Epithelial cell of esophagus (primary cell): ENCODE measurements at regions not wholly inside any gene's neighbourhood (a gene's known extent, or its start where the extent isn't known, plus 50 kb on each side); places are given as distances from the start of the nearest gene placed in this dataset.

Source experiments
- DNase-seq: peaks from one replicate; pipeline ENCODE4 v3.0.0; 2010; ENCODE audit warnings: low read depth
- H3K4me3 ChIP-seq: 2 replicates; pipeline ENCODE4 v1.5.1; 2011; ENCODE audit warnings: mild to moderate bottlenecking, low read length, control low read depth
- CTCF ChIP-seq: IDR thresholded peaks from 2 replicates; pipeline ENCODE4 v1.5.1; 2011; ENCODE audit warnings: low read depth, mild to moderate bottlenecking, low read length, control low read depth, inconsistent platforms; ENCODE audit not compliant: insufficient read depth; ENCODE audit errors: missing control alignments

- TF ChIP-seq CTCF, result no peak
- no peak overlapping the region for H3K4me3 ChIP-seq
- DNase-seq, result no peak
These were observed 744.5 kb upstream of the LINC00305 start for GRCh38 chr18:64893349-64893748.

GRCh38 chr18:64888956-64889355, 740.1 kb upstream of the LINC00305 start:
- H3K4me3 ChIP-seq, result no peak overlapping the region
- DNase-seq, result no peak
- TF ChIP-seq CTCF, result no peak

- no peak for DNase-seq
- TF ChIP-seq CTCF, result no peak
- no peak overlapping the region for H3K4me3 ChIP-seq
These were observed 738.1 kb upstream of the LINC00305 start for GRCh38 chr18:64886995-64887394.

GRCh38 chr18:64882896-64883295, 734.0 kb upstream of the LINC00305 start:
- H3K4me3 ChIP-seq, result no peak overlapping the region
- TF ChIP-seq CTCF, result no peak
- no peak for DNase-seq

- no peak overlapping the region for H3K4me3 ChIP-seq
- DNase-seq, result no peak
- no peak for TF ChIP-seq CTCF
These were observed 727.9 kb upstream of the LINC00305 start for GRCh38 chr18:64876833-64877232.

- no peak for DNase-seq
- H3K4me3 ChIP-seq, result no peak overlapping the region
- no peak for TF ChIP-seq CTCF
These were observed 724.0 kb upstream of the LINC00305 start for GRCh38 chr18:64872710-64873458.

- no peak for DNase-seq
- no peak for TF ChIP-seq CTCF
- H3K4me3 ChIP-seq, result no peak overlapping the region
These were observed 705.2 kb upstream of the LINC00305 start for GRCh38 chr18:64854112-64854511.
